ENCODE measurements at regions not wholly inside any gene's neighbourhood (a gene's known extent, or its start where the extent isn't known, plus 50 kb on each side); places are given as distances from the start of the nearest gene placed in this dataset.
A peak's percentile ranks its signal among the peaks of the same experiment; 100 is the strongest.
"Not testable (repeated sequence)": the region's sequence is repeated elsewhere in the genome, so short reads cannot be mapped to it uniquely, and the experiment has no call there.

DNA sequence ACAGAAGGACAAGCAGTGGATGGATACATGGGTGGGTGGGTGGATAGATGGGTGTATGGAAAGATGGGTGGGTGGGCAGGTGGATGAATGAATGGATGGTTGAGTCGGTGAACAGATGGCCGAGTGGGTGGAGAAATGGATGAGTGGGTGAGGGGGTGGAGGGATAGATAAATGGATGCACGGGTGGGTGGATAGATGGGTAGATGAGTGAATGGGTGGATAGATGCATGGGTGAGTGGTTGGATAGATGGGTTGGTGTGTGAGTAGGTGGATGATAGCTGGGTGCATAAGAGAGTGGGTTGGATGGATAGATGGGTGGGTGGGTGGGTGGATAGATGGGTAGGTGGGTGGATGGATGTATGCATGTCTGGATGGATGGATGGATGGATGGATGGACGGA lies 134.6 kb downstream of the OTOP1 start:
- H3K27me3 ChIP-seq; H3K4me1 ChIP-seq; H3K9me3 ChIP-seq; DNase-seq; H3K36me3 ChIP-seq; H3K27ac ChIP-seq; H3K4me3 ChIP-seq; intact Hi-C loops (cut with DNase I): not testable (repeated sequence)
- WGBS, 2 donors: 23 to 70% methylated on average over 2 to 4 of the region's 4 CpGs

DNA sequence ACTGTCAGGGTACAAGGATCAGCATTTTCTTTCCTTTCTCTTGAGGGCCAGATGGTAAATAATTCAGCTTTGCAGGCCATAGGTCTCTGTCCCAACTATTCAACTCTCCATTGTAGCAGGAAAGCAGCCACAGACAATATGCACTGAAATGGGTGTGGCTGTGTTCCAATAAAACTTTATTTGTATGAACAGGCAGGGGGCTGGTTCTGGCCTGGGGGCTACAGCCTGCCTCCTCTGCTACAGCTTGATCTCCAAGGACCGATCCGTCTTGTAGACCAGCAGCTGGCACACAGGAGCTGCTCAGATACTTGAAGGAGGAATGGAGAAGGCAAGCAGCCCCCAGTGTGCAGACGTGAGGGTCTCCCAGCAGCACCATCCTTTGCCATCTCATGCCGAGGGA lies 127.1 kb downstream of the OTOP1 start:
- not testable (repeated sequence) for H3K9me3 ChIP-seq, H3K27ac ChIP-seq, H3K36me3 ChIP-seq, DNase-seq, H3K4me3 ChIP-seq, H3K4me1 ChIP-seq
- 40% methylated on average over 2 of the region's 4 CpGs; no CpG with 5 or more reads in 1 of the 2 donors for WGBS, 2 donors
- intact Hi-C loops (cut with DNase I): loop anchor here (10.0 kb wide), 1 partner anchor 115 kb away; no protein-coding TSS in a partner anchor
- H3K27me3 ChIP-seq: peaks cover 0 to 19% (median 0%) of the 10 kb centered on the region in 4 donors

GRCh38 chr4:4106923-4107322 lies 119.8 kb downstream of the OTOP1 start:
- intact Hi-C loops (cut with DNase I): loop anchor here (10.0 kb wide), 1 partner anchor 122 kb away; no protein-coding TSS in a partner anchor
- peak overlapping the region; percentile 7 to 66 (median 46) for H3K4me3 ChIP-seq
- not testable (repeated sequence) for H3K9me3 ChIP-seq, DNase-seq, H3K36me3 ChIP-seq, H3K4me1 ChIP-seq, H3K27ac ChIP-seq
- H3K27me3 ChIP-seq: peaks cover 0 to 68% (median 0%) of the 10 kb centered on the region in 4 donors
- WGBS, 2 donors: no CpG with 5 or more reads among the region's 36 CpGs

- TF ChIP-seq, protein P1, sequence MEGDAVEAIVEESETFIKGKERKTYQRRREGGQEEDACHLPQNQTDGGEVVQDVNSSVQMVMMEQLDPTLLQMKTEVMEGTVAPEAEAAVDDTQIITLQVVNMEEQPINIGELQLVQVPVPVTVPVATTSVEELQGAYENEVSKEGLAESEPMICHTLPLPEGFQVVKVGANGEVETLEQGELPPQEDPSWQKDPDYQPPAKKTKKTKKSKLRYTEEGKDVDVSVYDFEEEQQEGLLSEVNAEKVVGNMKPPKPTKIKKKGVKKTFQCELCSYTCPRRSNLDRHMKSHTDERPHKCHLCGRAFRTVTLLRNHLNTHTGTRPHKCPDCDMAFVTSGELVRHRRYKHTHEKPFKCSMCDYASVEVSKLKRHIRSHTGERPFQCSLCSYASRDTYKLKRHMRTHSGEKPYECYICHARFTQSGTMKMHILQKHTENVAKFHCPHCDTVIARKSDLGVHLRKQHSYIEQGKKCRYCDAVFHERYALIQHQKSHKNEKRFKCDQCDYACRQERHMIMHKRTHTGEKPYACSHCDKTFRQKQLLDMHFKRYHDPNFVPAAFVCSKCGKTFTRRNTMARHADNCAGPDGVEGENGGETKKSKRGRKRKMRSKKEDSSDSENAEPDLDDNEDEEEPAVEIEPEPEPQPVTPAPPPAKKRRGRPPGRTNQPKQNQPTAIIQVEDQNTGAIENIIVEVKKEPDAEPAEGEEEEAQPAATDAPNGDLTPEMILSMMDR (IDR thresholded peaks at IDR 0.05): peak; percentile 55 to 84 (median 72)
- not testable (repeated sequence) for DNase-seq, H3K4me1 ChIP-seq, H3K27ac ChIP-seq, H3K36me3 ChIP-seq, H3K9me3 ChIP-seq
- Histone ChIP-seq H3K4me3 (peak overlapping the region; percentile 7 to 66 (median 46)), H3K27me3 (peaks cover 0 to 63% (median 0%) of the 10 kb centered on the region in 4 donors)
- WGBS, 2 donors: 50% methylated on average over 2 of the region's 52 CpGs; no CpG with 5 or more reads in 1 of the 2 donors
- intact Hi-C loops (cut with DNase I): loop anchor here (10.0 kb wide), 1 partner anchor 123 kb away; no protein-coding TSS in a partner anchor
Observed at GRCh38 chr4:4107411-4108107, 119.2 kb downstream of the OTOP1 start.

DNA sequence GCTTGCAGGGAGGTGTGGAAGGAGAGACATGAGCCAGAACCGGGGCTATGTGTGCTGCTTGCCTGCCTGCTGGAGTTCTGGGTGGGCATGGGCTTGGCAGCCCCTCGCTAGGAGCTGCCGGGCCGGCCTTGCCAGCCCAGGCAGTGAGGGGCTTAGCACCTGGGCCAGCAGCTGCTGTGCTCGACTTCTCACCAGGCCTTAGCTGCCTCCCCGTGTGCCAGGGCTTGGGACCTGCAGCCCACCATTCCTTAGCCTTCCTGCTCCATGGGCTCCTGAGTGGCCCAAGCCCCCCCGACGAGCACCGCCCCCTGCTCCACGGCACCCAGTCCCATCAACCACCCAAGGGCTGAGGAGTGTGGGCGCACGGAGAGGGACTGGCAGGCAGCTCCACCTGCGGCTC lies 111.3 kb downstream of the OTOP1 start:
- H3K9me3 ChIP-seq; DNase-seq; H3K4me1 ChIP-seq; H3K4me3 ChIP-seq; H3K27ac ChIP-seq; H3K36me3 ChIP-seq; intact Hi-C loops (cut with DNase I): not testable (repeated sequence)
- H3K27me3 ChIP-seq: peaks cover 0 to 18% (median 0%) of the 10 kb centered on the region in 4 donors
- WGBS, 2 donors: 100% methylated on average over 1 of the region's 13 CpGs; no CpG with 5 or more reads in 1 of the 2 donors

DNA sequence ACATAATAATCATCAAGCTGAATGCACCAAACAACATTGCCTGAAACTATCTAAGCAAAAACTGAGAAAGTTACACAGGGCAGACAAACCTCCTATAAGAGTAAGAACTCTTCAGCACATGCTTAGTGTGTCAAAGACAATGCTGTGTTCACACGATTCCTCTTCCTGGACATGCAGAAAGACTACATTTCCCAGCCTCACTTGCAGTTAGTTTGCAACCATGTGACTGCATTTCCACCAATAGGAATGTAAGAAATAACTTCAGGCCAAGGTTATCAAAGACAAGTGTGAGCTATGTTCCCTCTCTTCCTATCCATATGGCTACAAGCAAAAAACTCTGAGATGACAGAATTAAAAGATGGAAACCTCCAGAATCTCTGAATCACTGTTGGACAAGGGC lies 109.8 kb downstream of the OTOP1 start:
- H3K4me3 ChIP-seq; H3K4me1 ChIP-seq; intact Hi-C loops (cut with DNase I); H3K9me3 ChIP-seq; H3K36me3 ChIP-seq; H3K27me3 ChIP-seq; H3K27ac ChIP-seq; DNase-seq: not testable (repeated sequence)
- WGBS, 2 donors: no CpG with 5 or more reads among the region's 1 CpG

DNA sequence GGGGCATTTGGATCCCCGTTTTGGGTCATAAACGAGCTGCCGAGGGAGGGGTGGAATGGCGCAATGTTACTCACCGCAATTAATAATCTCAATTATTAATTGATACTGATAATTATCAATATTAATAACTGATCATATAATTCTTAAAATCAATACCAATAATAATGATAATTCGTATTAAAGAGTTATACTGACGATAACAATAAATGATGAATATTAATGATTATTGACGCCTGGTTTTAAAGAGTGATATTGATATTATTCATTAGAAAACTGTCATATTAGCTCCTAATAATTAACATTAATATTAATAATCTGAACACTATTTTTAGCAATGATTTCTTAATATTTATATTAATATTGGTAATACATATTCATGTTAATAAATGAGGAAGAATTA lies 92.4 kb downstream of the OTOP1 start:
- intact Hi-C loops (cut with DNase I): not testable (repeated sequence)
- 82 to 84% methylated on average over 8 of the region's 8 CpGs for WGBS, 2 donors

DNA sequence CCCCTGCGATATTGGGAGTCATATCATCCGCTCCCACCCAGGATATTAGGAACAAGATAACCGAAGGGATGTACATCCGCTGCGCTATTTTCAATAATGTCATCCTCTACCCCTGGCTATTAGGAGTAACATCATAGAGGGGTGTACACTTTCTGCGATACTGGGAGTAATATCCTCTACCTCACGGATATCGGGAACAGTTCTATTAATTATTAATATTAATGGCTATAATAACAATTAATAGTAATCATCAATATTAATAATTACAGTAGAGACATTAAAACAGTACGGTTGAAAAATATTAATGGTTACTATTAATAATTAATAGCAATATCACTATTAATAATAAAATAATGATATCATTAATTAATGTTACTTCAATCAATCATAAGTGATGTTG lies 90.1 kb downstream of the OTOP1 start:
- intact Hi-C loops (cut with DNase I); DNase-seq; H3K27ac ChIP-seq; H3K9me3 ChIP-seq; H3K4me3 ChIP-seq; H3K36me3 ChIP-seq; H3K4me1 ChIP-seq: not testable (repeated sequence)
- 91 to 95% methylated on average over 8 to 9 of the region's 9 CpGs for WGBS, 2 donors
- H3K27me3 ChIP-seq: peaks cover 0 to 17% (median 0%) of the 10 kb centered on the region in 4 donors

More for the DNA sequence above, 92.4 kb downstream of the OTOP1 start:
- not testable (repeated sequence) for H3K4me3 ChIP-seq, H3K36me3 ChIP-seq, H3K4me1 ChIP-seq, H3K27ac ChIP-seq, H3K9me3 ChIP-seq, DNase-seq
- peaks cover 0 to 14% (median 0%) of the 10 kb centered on the region in 4 donors for H3K27me3 ChIP-seq

Small RNA genes in the stretch of these regions (small RNA-seq; reads per million reads assigned to genes)
- gene AC116562.3: 0 reads per million in 4 donors
